T-cell (primary cell): ENCODE measurements at regions not wholly inside any gene's neighbourhood (a gene's known extent, or its start where the extent isn't known, plus 50 kb on each side); places are given as distances from the start of the nearest gene placed in this dataset.

Source experiments
- ATAC-seq, 4 experiments: fragments of 200-7000 bp in 3 of 4; fragments of 150-1000 bp in 1 of 4; cut with Tn5 transposase; replicated peaks in 1 of 4; 1 replicate in 3 of 4; 2 replicates in 1 of 4; pipeline ENCODE4 v1.10.0; 2021; ENCODE audit warnings: moderate library complexity in 3 of 4, mild to moderate bottlenecking in 2 of 4, moderate number of reproducible peaks in 1 of 4
- CTCF ChIA-PET, 2 donors: fragments of 300-600 bp; sonication (Branson Sonifier 250); formaldehyde crosslinking; loops; one replicate each; lab custom pipeline; 2022; ENCODE audit warnings: antibody characterized with exemption in 2 of 2; lab: Charles Lee
- POLR2A ChIA-PET, 2 donors: fragments of 300-600 bp; sonication (Branson Sonifier 250); formaldehyde crosslinking; loops; one replicate each; lab custom pipeline; 2022; ENCODE audit warnings: antibody characterized with exemption in 2 of 2; lab: Charles Lee
- DNase-seq, 35 experiments: peaks; one replicate each; pipeline versions ENCODE4 v3.0.0 to v3.0.0-alpha.2; 2013 to 2023
- H3K27ac ChIP-seq: one replicate; pipeline ENCODE4 v1.5.1; 2013; ENCODE audit warnings: low read length
- H3K27me3 ChIP-seq, 2 experiments: replicated peaks in 1 of 2; 1 replicate in 1 of 2; 2 replicates in 1 of 2; pipeline versions ENCODE4 v1.6.1 to v1.7.0; 2013; ENCODE audit warnings: low read length in 1 of 2, mixed read lengths in 1 of 2; ENCODE audit not compliant: control insufficient read depth in 2 of 2, insufficient read depth in 2 of 2; ENCODE audit errors: extremely low read depth in 1 of 2
- H3K36me3 ChIP-seq, 2 donors: 1 replicate in 1 of 2; 2 replicates in 1 of 2; pipeline versions ENCODE4 v1.6.1 to v1.7.0; 2013; ENCODE audit warnings: low read length in 1 of 2; ENCODE audit not compliant: control insufficient read depth in 2 of 2, insufficient read depth in 1 of 2; ENCODE audit errors: extremely low read depth in 1 of 2
- H3K4me1 ChIP-seq, 2 experiments: 1 replicate in 1 of 2; 2 replicates in 1 of 2; pipeline versions ENCODE4 v1.6.1 to v1.7.0; 2013; ENCODE audit warnings: low read length in 2 of 2, mixed read lengths in 1 of 2; ENCODE audit not compliant: insufficient read depth in 2 of 2, control insufficient read depth in 1 of 2; ENCODE audit errors: extremely low read depth in 1 of 2
- H3K4me3 ChIP-seq, 2 donors: 1 replicate in 1 of 2; 2 replicates in 1 of 2; pipeline versions ENCODE4 v1.5.1 to v1.7.0; 2013; ENCODE audit warnings: mild to moderate bottlenecking in 2 of 2, low read length in 1 of 2, moderate library complexity in 1 of 2; ENCODE audit not compliant: control insufficient read depth in 1 of 2; ENCODE audit errors: extremely low read depth in 1 of 2
- H3K9me3 ChIP-seq: 2 replicates; pipeline ENCODE4 v1.7.0; 2013
- H3K27ac Mint-ChIP-seq, 2 donors: one replicate each; pipeline ENCODE4 v1.8.0; 2020 to 2021; ENCODE audit warnings: mild to moderate bottlenecking in 2 of 2, mixed read lengths in 2 of 2
- H3K27me3 Mint-ChIP-seq, 2 donors: one replicate each; pipeline ENCODE4 v1.8.0; 2021 to 2022; ENCODE audit warnings: mixed read lengths in 2 of 2
- H3K36me3 Mint-ChIP-seq: one replicate; pipeline ENCODE4 v1.8.0; 2021; ENCODE audit warnings: mixed read lengths
- H3K4me1 Mint-ChIP-seq, 3 donors: one replicate each; pipeline ENCODE4 v1.8.0; 2020 to 2022; ENCODE audit warnings: mixed read lengths in 3 of 3, mild to moderate bottlenecking in 1 of 3
- H3K4me3 Mint-ChIP-seq, 3 donors: one replicate each; pipeline ENCODE4 v1.8.0; 2020 to 2022; ENCODE audit warnings: mild to moderate bottlenecking in 3 of 3, mixed read lengths in 3 of 3, moderate library complexity in 3 of 3
- H3K9me3 Mint-ChIP-seq, 3 donors: one replicate each; pipeline ENCODE4 v1.8.0; 2020 to 2022; ENCODE audit warnings: mixed read lengths in 3 of 3
- WGBS: methylation state at CpG from one replicate; pipeline ENCODE4 v1.1.5; 2013; ENCODE audit warnings: missing lambda C conversion rate; ENCODE audit not compliant: insufficient coverage; 5-methylcytosine and 5-hydroxymethylcytosine counted together

GRCh38 chr6:133818320-133818719 is 70.6 kb upstream of the TCF21 start:
- ChIA-PET CTCF (interaction anchor here in 1 of 2 donors (0.5 to 1.1 kb wide), 2 partner anchors 9 to 964 kb away, joined by 4 to 5 read pairs; no protein-coding TSS in a partner anchor), POLR2A (no interaction called here)
- Histone ChIP-seq H3K36me3 (no peaks in the 10 kb centered on the region), H3K4me1 (no peaks in the 10 kb centered on the region), H3K4me3 (no peak overlapping the region), H3K27ac (no peak overlapping the region), H3K27me3 (no peaks in the 10 kb centered on the region), H3K9me3 (no peaks in the 10 kb centered on the region)
- Mint-ChIP-seq H3K27ac (no peak overlapping the region), H3K4me3 (no peak overlapping the region), H3K4me1 (no peaks in the 10 kb centered on the region), H3K36me3 (no peaks in the 10 kb centered on the region), H3K9me3 (no peaks in the 10 kb centered on the region), H3K27me3 (peaks cover 4 to 7% of the 10 kb centered on the region in 2 donors)
- DNase-seq (no peak), ATAC-seq (no peak)
- WGBS, result no CpG with 5 or more reads among the region's 6 CpGs

GRCh38 chr6:133820208-133820607 is 68.7 kb upstream of the TCF21 start:
- WGBS, result no CpG with 5 or more reads among the region's 3 CpGs
- ATAC-seq (no peak), DNase-seq (no peak)
- CTCF ChIA-PET, result no interaction called here
- POLR2A ChIA-PET, result no interaction called here
- Mint-ChIP-seq H3K27ac (no peak overlapping the region), H3K9me3 (no peaks in the 10 kb centered on the region), H3K4me3 (no peak overlapping the region), H3K36me3 (no peaks in the 10 kb centered on the region), H3K27me3 (peaks cover 5 to 6% of the 10 kb centered on the region in 2 donors), H3K4me1 (no peaks in the 10 kb centered on the region)
- H3K27ac ChIP-seq, result no peak overlapping the region
- no peaks in the 10 kb centered on the region for H3K9me3 ChIP-seq
- H3K27me3 ChIP-seq, result no peaks in the 10 kb centered on the region
- H3K36me3 ChIP-seq, result no peaks in the 10 kb centered on the region
- no peaks in the 10 kb centered on the region for H3K4me1 ChIP-seq
- no peak overlapping the region for H3K4me3 ChIP-seq

- Histone ChIP-seq H3K27ac (no peak overlapping the region), H3K9me3 (no peaks in the 10 kb centered on the region), H3K4me3 (no peak overlapping the region), H3K4me1 (no peaks in the 10 kb centered on the region), H3K36me3 (no peaks in the 10 kb centered on the region), H3K27me3 (no peaks in the 10 kb centered on the region)
- DNase-seq (no peak), ATAC-seq (no peak)
- peaks cover 0 to 5% (median 0%) of the 10 kb centered on the region in 3 donors for H3K9me3 Mint-ChIP-seq
- H3K4me3 Mint-ChIP-seq, result no peak overlapping the region
- POLR2A ChIA-PET, result interaction anchor here in 1 of 2 donors (0.7 kb wide), 1 partner anchor 324 kb away, joined by 4 read pairs; no protein-coding TSS in a partner anchor
- no peaks in the 10 kb centered on the region for H3K4me1 Mint-ChIP-seq
- H3K27ac Mint-ChIP-seq, result no peak overlapping the region
- no peaks in the 10 kb centered on the region for H3K36me3 Mint-ChIP-seq
- CTCF ChIA-PET, result no interaction called here
- H3K27me3 Mint-ChIP-seq, result peaks cover 16 to 30% of the 10 kb centered on the region in 2 donors
These were observed 61.1 kb upstream of the TCF21 start for GRCh38 chr6:133827766-133828165.

GRCh38 chr6:133833949-133834359 is 55.0 kb upstream of the TCF21 start:
- 64% methylated on average over 2 of the region's 3 CpGs for WGBS
- DNase-seq (no peak), ATAC-seq (no peak)
- H3K36me3 Mint-ChIP-seq, result no peaks in the 10 kb centered on the region
- ChIA-PET POLR2A (interaction anchor here in 1 of 2 donors (0.6 kb wide), 1 partner anchor 344 kb away, joined by 4 read pairs; no protein-coding TSS in a partner anchor), CTCF (no interaction called here)
- H3K36me3 ChIP-seq, result no peaks in the 10 kb centered on the region
- H3K4me1 ChIP-seq, result peaks cover 0 to 8% of the 10 kb centered on the region in 2 experiments
- no peak overlapping the region for H3K4me3 ChIP-seq
- peaks cover 27 to 38% of the 10 kb centered on the region in 2 donors for H3K27me3 Mint-ChIP-seq
- H3K27ac Mint-ChIP-seq, result no peak overlapping the region
- no peaks in the 10 kb centered on the region for H3K9me3 Mint-ChIP-seq
- H3K27ac ChIP-seq, result no peak overlapping the region
- no peak overlapping the region for H3K4me3 Mint-ChIP-seq
- peaks cover 0 to 8% (median 7%) of the 10 kb centered on the region in 3 donors for H3K4me1 Mint-ChIP-seq
- H3K27me3 ChIP-seq, result peaks cover 0 to 12% of the 10 kb centered on the region in 2 experiments
- no peaks in the 10 kb centered on the region for H3K9me3 ChIP-seq

- H3K27me3 Mint-ChIP-seq, result peaks cover 33 to 44% of the 10 kb centered on the region in 2 donors
- no peak for DNase-seq
- Histone ChIP-seq H3K4me1 (peaks cover 0 to 8% of the 10 kb centered on the region in 2 experiments), H3K27me3 (peaks cover 0 to 12% of the 10 kb centered on the region in 2 experiments), H3K4me3 (no peak overlapping the region), H3K9me3 (no peaks in the 10 kb centered on the region), H3K27ac (no peak overlapping the region), H3K36me3 (no peaks in the 10 kb centered on the region)
- ChIA-PET CTCF (interaction anchor here (0.6 to 0.7 kb wide), 3 partner anchors 262 to 265 kb away, joined by 3 to 4 read pairs (median 3); no protein-coding TSS in a partner anchor), POLR2A (interaction anchor here in 1 of 2 donors (0.6 kb wide), 1 partner anchor 885 kb away, joined by 4 read pairs; no protein-coding TSS in a partner anchor)
- H3K36me3 Mint-ChIP-seq, result no peaks in the 10 kb centered on the region
- no peak overlapping the region for H3K4me3 Mint-ChIP-seq
- 60% methylated on average over 1 of the region's 2 CpGs for WGBS
- no peaks in the 10 kb centered on the region for H3K9me3 Mint-ChIP-seq
- no peak overlapping the region for H3K27ac Mint-ChIP-seq
- peaks cover 0 to 8% (median 7%) of the 10 kb centered on the region in 3 donors for H3K4me1 Mint-ChIP-seq
- no peak for ATAC-seq
These were observed 54.3 kb upstream of the TCF21 start for GRCh38 chr6:133834472-133835170.

GRCh38 chr6:133835901-133836300 is 53.0 kb upstream of the TCF21 start:
- peaks cover 0 to 8% (median 7%) of the 10 kb centered on the region in 3 donors for H3K4me1 Mint-ChIP-seq
- Histone ChIP-seq H3K4me1 (peaks cover 0 to 8% of the 10 kb centered on the region in 2 experiments), H3K36me3 (no peaks in the 10 kb centered on the region), H3K27ac (no peak overlapping the region), H3K27me3 (peaks cover 0 to 12% of the 10 kb centered on the region in 2 experiments), H3K9me3 (no peaks in the 10 kb centered on the region), H3K4me3 (no peak overlapping the region)
- DNase-seq (no peak), ATAC-seq (no peak)
- H3K27me3 Mint-ChIP-seq, result peaks cover 35 to 49% of the 10 kb centered on the region in 2 donors
- no peaks in the 10 kb centered on the region for H3K36me3 Mint-ChIP-seq
- ChIA-PET CTCF (no interaction called here), POLR2A (no interaction called here)
- WGBS, result no CpG with 5 or more reads among the region's 4 CpGs
- H3K4me3 Mint-ChIP-seq, result no peak overlapping the region
- H3K9me3 Mint-ChIP-seq, result no peaks in the 10 kb centered on the region
- H3K27ac Mint-ChIP-seq, result no peak overlapping the region
